DMS 273 treated with DMSO at 0.1 percent for 48 hours (cell line): ENCODE measurements at regions not wholly inside any gene's neighbourhood (a gene's known extent, or its start where the extent isn't known, plus 50 kb on each side); places are given as distances from the start of the nearest gene placed in this dataset.

ENCODE experiments used
- DNase-seq: peaks from one replicate; lab custom pipeline; 2025; lab: John Stamatoyannopoulos, UW

DNA sequence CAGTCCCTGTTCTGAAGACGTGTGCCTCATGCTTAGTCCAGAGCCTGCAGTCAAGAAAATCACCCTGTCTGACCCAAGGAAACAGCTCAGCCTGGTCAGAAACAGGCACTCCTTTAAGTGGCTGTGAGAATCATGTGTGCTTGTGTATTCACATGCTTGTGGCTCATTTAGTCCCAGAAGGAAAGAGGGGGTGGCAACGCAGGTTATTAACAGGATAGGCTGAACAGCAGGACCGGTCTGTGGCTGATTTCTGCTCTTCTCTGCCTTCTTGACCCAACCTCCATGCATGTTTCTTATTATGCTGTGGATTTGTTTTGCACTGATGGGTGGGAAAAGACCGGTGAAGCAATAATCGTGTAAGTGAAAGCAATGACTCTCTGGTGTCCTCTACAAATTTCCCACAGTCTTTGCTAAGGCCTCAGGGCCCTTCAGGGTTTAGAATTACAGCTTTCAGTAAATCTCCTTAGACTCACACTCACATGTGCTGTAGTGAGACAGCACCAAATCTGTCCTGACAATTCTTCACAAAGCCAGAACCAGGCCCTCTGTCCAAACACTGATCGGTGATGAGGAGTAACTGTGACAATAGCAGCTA lies 288.1 kb downstream of the ETS1 start:
- DNase-seq, result no peak

GRCh38 chr11:128298271-128298670 lies 289.1 kb downstream of the ETS1 start:
- DNase-seq, result no peak

GRCh38 chr11:128297805-128298204 lies 289.6 kb downstream of the ETS1 start:
- DNase-seq, result no peak

GRCh38 chr11:128297091-128297651 lies 290.2 kb downstream of the ETS1 start:
- DNase-seq, result peak; percentile 14

GRCh38 chr11:128294671-128295050 lies 292.7 kb downstream of the ETS1 start:
- DNase-seq, result no peak

DNA sequence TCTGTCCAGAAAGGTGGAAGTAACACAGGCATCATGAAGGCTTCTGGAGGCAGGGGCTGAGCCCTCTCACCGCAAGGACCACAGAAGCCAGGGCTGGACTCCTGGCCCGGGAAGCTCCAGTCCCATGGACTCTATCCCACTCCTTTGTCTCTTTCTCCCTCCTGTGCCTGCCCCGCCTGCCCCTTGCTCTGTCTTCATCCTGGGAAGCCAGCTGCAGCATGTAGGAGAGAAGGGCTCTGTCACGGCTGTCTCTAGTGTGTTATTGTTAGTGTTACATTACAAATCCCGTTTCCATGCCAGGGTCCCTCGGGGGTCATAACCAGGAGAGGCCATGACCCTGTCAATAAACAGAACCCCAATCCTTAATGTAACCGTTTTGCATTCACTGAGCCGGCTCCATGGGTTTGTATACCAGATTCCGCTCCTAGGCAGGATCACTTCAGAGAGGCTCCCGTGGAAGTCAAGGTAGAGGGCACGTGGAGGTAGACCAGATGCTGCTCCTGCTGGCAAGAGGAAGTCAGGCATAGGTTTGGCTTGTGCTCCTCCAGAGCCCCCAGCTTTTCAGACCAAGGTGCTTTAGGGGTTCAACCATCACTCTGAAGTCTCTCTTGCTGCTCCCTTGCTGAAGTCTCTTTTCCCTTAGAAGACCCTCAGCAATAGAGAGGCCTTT lies 293.2 kb downstream of the ETS1 start:
- no peak for DNase-seq

DNA sequence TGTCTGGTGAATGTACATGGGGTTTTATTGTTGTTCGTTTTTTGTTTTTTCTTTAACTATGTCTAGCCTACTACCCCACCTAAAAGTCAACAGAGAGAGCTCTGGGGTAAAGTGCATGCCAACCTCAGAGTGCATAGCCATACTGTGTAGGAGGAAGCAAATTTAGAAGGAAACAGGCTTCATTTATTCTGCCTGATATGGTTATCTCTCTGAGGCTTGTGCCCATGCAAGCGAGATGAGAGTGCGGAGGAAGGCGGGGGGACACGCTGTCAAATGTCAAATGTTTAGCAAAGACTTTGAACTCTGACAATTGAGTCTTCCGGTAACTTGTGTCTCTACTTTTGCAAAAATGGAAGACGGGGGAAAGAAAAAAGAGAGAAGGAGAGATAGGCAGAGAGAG lies 295.5 kb downstream of the ETS1 start:
- no peak for DNase-seq

DNA sequence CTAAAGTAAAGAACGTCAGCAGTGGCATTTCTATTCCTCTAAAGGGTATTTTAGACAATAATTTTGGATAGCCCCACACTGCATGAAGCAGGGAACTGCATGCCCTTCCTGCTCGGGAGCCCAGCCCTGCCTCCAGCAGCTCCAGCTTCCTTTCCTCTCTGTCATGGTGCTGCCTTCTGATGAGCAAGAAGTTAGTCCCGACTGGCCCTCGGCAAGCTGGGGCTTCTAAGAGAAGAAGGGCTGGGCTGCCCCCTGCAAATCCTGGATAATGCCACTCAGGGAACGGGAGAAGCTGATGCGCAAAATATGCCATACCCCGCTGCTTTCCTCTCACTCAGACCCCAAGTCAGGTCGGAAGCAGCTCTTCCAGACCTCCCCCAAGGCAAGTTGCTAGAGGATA lies 296.4 kb downstream of the ETS1 start:
- no peak for DNase-seq

DNA sequence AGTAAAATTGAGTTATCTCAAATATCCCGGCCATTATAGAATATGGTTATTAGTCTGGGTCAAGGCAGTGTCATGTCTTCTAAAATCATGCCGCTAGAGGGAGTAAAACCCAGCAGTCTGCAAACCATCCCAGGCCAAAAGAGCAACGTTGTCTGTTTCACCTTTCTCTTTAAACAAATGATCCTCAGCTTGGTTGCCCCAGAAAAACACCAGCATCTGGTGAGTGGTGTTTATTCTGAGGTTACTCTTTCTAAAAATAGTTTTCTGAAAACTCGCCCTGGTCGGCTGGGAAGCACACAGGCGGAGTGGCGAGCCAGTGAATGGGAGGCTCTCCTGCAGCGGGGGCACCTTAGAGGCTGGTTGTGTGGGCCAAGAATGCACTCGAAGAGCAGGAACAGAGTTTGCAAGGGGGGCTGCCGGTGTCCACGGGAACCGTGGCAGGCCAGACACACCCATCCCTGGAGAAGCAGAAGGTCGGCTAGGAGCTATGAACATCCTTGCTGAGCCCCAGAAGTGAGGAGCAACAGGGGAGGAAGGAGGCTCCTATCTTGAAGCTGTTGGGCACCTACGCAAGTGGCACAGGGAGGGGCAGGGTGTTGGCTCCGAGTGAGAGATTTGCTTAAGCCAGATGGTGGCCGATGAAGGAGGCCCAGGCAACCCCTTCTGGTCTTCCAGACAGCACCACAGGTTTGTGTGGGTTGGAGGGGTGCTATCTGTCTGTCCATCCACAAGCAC lies 297.1 kb downstream of the ETS1 start:
- peak; percentile 56 for DNase-seq

DNA sequence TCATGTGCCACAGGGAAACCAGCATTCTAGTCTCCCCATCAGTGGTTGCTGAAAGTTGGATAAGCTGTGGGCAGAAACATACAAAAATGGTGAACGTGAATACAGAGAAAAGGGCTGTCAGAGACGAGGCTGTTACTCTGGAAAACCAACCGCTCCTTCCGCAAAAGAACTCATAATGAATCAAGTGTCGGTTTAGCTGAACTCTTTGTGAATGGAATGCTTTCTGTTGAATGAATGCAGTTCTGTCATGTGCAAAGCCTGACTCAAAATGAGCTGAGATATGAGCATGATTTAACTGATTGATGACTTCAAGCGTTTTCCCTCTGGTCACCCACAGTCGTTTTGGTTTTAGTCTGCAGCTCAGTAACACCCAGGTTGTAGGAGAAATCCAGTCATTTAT lies 298.3 kb downstream of the ETS1 start:
- DNase-seq, result no peak

DNA sequence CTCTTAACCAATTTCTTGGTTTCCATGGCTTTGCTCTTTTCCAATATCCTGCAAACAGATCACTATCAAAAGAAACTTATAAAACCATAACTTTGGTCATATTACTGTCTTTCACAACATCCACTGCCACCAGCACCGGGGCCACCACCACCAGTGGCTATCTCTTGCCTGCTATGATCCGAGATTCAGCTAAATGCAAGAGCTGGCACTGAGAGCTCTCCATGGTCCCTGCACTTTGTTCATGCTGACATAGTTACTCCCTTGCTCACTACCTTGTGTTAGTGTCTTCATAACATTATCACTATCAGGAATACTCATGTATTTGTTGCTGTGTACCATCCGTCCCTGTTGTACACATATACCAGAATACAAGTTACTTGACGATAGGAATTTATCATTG lies 299.0 kb downstream of the ETS1 start:
- DNase-seq, result no peak

GRCh38 chr11:128285321-128285720 lies 302.0 kb downstream of the ETS1 start:
- no peak for DNase-seq

DNA sequence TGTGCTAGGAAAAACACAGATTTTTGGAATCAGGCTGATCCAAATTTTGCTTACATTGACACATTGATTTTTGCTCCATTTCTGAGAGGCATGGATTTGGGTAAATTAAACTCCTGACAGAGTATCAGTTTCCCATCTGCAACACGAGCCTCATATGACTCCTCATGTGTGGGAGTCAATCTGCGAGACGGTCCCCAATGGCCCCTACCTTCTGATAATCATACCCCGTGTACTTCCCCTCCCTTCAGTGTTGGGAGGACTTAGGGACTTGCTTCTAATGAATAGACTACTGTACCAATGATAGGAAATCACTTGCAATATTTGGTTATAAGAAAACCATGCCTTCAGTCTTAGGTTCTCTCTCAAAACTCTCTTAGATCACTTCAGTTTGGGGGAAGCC lies 302.7 kb downstream of the ETS1 start:
- no peak for DNase-seq

- no peak for DNase-seq
These were observed 303.9 kb downstream of the ETS1 start for GRCh38 chr11:128283451-128283850.

DNA sequence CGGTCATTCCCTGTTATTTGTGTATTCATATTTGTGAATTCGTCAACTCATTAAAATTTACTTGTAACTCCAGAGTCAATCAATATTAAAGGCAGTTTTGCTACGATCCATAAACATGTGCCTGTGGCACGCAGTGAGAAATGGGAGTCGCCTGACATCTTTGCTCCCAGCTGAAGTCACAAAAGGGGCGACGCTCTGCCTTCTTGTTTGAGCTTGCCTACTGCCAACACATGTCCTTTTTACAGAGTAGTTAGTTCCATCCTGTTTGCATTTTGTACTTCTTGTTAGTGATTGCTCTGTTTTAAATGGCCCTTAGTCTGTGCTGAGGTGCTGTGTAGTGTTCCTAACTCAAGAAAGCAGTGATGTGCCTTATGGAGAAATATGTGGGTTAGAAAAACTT lies 305.3 kb downstream of the ETS1 start:
- DNase-seq, result no peak

GRCh38 chr11:128279866-128280265 lies 307.5 kb downstream of the ETS1 start:
- DNase-seq, result no peak

DNA sequence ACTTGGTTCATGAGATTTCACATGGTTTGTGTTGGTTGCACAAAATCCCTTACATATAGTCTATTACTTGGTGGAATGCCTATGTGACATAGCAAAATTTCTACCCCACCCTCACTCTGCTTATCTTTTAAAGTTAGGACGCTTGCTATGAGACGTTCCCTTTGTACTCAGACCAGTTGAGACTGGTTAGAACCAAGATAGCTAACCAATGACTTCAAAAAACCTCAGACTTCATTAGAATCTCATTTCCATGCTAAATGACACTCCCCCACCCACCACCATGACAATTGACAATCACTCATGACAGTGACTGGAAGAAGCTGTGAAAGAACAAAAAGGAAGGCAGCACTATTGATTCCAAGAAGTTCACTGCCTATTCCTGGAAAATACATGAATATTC lies 313.6 kb downstream of the ETS1 start:
- DNase-seq, result no peak

DNA sequence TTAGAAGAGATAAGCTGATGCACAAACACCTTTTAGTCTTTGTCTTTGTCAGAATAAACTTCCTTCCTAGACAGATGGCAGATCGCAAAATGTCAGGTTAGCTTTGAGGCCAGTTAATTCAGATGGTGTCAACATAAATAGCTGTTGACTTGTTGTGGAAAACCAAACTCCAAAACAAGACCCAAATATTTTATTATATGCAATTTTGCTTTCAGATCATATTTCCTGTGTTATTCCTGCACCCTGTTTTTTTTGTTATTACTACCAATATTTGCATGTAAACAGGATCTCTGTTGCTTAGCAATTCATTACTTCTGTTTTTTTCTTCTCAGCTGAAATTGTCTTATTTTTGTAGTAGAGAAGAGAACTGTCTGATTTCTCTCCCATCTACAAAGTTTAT lies 316.0 kb downstream of the ETS1 start:
- DNase-seq, result no peak

DNA sequence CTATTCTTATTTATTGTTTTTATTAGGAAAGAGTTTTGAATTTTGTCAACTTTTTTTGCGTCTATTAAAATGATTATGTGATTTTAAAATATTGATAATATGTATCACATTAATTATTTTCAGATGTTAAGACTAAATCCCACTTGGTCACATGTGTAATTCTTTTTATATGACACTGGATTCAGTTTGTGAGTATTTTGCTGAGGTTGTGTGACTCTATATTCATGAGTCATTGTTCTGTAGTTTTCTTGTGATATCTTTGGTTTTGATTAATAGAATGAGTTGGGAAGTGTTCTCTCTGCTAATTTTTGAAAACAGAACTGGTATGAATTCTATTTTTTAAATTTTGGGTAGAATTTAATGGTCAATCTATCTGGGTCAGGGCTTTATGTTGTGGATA lies 317.9 kb downstream of the ETS1 start:
- DNase-seq, result no peak

DNA sequence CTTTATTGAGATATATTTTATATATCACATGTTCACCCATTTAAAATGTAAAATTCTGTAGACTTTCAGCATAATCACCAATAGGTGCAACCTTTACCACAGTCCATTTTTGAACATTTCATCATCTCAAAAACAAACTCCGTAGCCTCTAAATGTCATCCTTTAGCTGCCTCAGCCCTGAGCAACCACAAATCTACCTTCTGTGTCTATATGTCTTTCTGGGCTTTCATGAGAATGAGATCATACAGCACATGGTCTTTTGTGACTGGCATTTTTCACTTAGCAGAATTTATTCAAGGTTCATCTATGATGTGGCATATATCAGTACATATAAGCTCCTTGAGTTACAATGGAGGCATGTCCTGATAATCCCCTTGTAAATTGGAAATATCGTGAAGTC lies 320.5 kb downstream of the ETS1 start:
- no peak for DNase-seq

GRCh38 chr11:128262463-128263345 lies 324.7 kb downstream of the ETS1 start:
- DNase-seq, result no peak

- DNase-seq, result no peak
These were observed 326.3 kb downstream of the ETS1 start for GRCh38 chr11:128261011-128261421.
